OCI-LY7 (cell line): ENCODE measurements at regions not wholly inside any gene's neighbourhood (a gene's known extent, or its start where the extent isn't known, plus 50 kb on each side); places are given as distances from the start of the nearest gene placed in this dataset.
"Not testable (repeated sequence)": the region's sequence is repeated elsewhere in the genome, so short reads cannot be mapped to it uniquely, and the experiment has no call there.

Source experiments
- BruUV-seq: library from RNA; stranded (reverse); fragments of 400-500 nt; replicated peaks from 2 replicates; lab custom pipeline; 2021; lab: Mats Ljungman, UMichigan
- CTCF ChIA-PET: fragments of 300-600 bp; sonication (Branson Sonifier 250); formaldehyde crosslinking; loops from one replicate; lab custom pipeline; 2022; ENCODE audit warnings: antibody characterized with exemption; ENCODE audit not compliant: unreplicated experiment; lab: Charles Lee
- POLR2A ChIA-PET: fragments of 300-600 bp; sonication (Branson Sonifier 250); formaldehyde crosslinking; loops from one replicate; lab custom pipeline; 2022; ENCODE audit warnings: antibody characterized with exemption; lab: Charles Lee
- DNase-seq: peaks from one replicate; pipeline ENCODE4 v3.0.0-alpha.2; 2015; ENCODE audit warnings: low spot score
- H2AFZ ChIP-seq: fragments of 200-600 bp; sonication (generic), shearing (Covaris generic); 2 replicates; pipeline ENCODE4 v1.6.1; 2014; ENCODE audit warnings: mild to moderate bottlenecking, antibody characterized with exemption, low read length, moderate library complexity
- H3K27ac ChIP-seq: fragments of 200-600 bp; sonication (generic); 2 replicates; pipeline ENCODE4 v1.5.1; 2014; ENCODE audit warnings: mixed run types, low read depth, mild to moderate bottlenecking, moderate library complexity, low read length, inconsistent platforms; ENCODE audit not compliant: poor library complexity, severe bottlenecking
- H3K36me3 ChIP-seq: fragments of 200-600 bp; sonication (generic); 2 replicates; pipeline ENCODE4 v1.6.1; 2014; ENCODE audit warnings: mild to moderate bottlenecking, antibody characterized with exemption, low read length, moderate library complexity, mixed read lengths; ENCODE audit not compliant: insufficient read depth
- H3K4me1 ChIP-seq: fragments of 200-600 bp; sonication (generic); 2 replicates; pipeline ENCODE4 v1.5.1; 2014; ENCODE audit warnings: mild to moderate bottlenecking, low read length; ENCODE audit not compliant: insufficient read depth, poor library complexity, severe bottlenecking
- H3K4me2 ChIP-seq: fragments of 200-600 bp; sonication (generic); 2 replicates; pipeline ENCODE4 v1.6.1; 2014; ENCODE audit warnings: mild to moderate bottlenecking, low read length
- H3K4me3 ChIP-seq: fragments of 200-600 bp; sonication (generic); 2 replicates; pipeline ENCODE4 v1.5.1; 2014; ENCODE audit warnings: mild to moderate bottlenecking, low read depth, low read length; ENCODE audit not compliant: poor library complexity, severe bottlenecking
- H3K79me2 ChIP-seq: fragments of 200-600 bp; sonication (generic); 2 replicates; pipeline ENCODE4 v1.6.1; 2016; ENCODE audit warnings: low read depth, mild to moderate bottlenecking, low read length, moderate library complexity, mixed read lengths; ENCODE audit not compliant: insufficient read depth
- H3K9me2 ChIP-seq: fragments of 200-600 bp; sonication (generic); 2 replicates; pipeline ENCODE4 v1.6.1; 2016; ENCODE audit warnings: mild to moderate bottlenecking, low read length, mixed read lengths; ENCODE audit not compliant: insufficient read depth
- H3K9me3 ChIP-seq: fragments of 200-600 bp; sonication (generic); 2 replicates; pipeline ENCODE4 v1.6.1; 2014; ENCODE audit warnings: mild to moderate bottlenecking, mixed run types, low read length, mixed read lengths
- H4K20me1 ChIP-seq: fragments of 200-600 bp; sonication (generic); 2 replicates; pipeline ENCODE4 v1.6.1; 2014; ENCODE audit warnings: mild to moderate bottlenecking, antibody characterized with exemption, low read length, moderate library complexity, mixed read lengths; ENCODE audit not compliant: insufficient read depth
- CTCF ChIP-seq: fragments of 200-600 bp; sonication (generic); conservative IDR thresholded peaks from 2 replicates; pipeline ENCODE4 v1.5.1; 2014; ENCODE audit warnings: mild to moderate bottlenecking, antibody characterized with exemption, low read length, moderate library complexity, mixed read lengths
- EZH2phosphoT487 ChIP-seq: fragments of 200-600 bp; sonication (generic); IDR thresholded peaks from 2 replicates; pipeline ENCODE4 v1.6.1; 2018; ENCODE audit warnings: low read depth, borderline replicate concordance, mild to moderate bottlenecking, mixed run types, antibody characterized with exemption, low read length, moderate library complexity, mixed read lengths
- intact Hi-C: fragments of 100-400 bp; cut with micrococcal nuclease; formaldehyde crosslinking; loops from one replicate; pipeline ENCODE4 v1.10.0; 2022; ENCODE audit not compliant: unreplicated experiment

GRCh38 chr11:115636753-115637527 is 132.7 kb upstream of the CADM1 start:
- no peaks in the 10 kb centered on the region for H3K9me3 ChIP-seq
- no peak for TF ChIP-seq CTCF
- TF ChIP-seq EZH2phosphoT487: no peak
- no peak overlapping the region for H3K4me2 ChIP-seq
- intact Hi-C loops: no loop called here
- no peaks in the 10 kb centered on the region for H3K36me3 ChIP-seq
- ChIA-PET CTCF (no interaction called here), POLR2A (no interaction called here)
- H3K27ac ChIP-seq: no peak overlapping the region
- H3K4me3 ChIP-seq: no peak overlapping the region
- H3K79me2 ChIP-seq: no peaks in the 10 kb centered on the region
- no TSS peak for BruUV-seq
- no peak for DNase-seq
- no peaks in the 10 kb centered on the region for H3K4me1 ChIP-seq
- H3K9me2 ChIP-seq: no peaks in the 10 kb centered on the region
- no peaks in the 10 kb centered on the region for H4K20me1 ChIP-seq
- H2AFZ ChIP-seq: no peak overlapping the region

GRCh38 chr11:115633977-115634376 is 129.8 kb upstream of the CADM1 start:
- H4K20me1 ChIP-seq, DNase-seq, H3K27ac ChIP-seq, H3K9me2 ChIP-seq, H3K9me3 ChIP-seq, H2AFZ ChIP-seq, H3K4me1 ChIP-seq, H3K36me3 ChIP-seq, POLR2A ChIA-PET, H3K4me2 ChIP-seq, CTCF ChIA-PET, H3K79me2 ChIP-seq, intact Hi-C loops, BruUV-seq, H3K4me3 ChIP-seq: not testable (repeated sequence)

GRCh38 chr11:115632061-115632460 is 127.8 kb upstream of the CADM1 start:
- no peaks in the 10 kb centered on the region for H3K36me3 ChIP-seq
- H3K4me1 ChIP-seq: no peaks in the 10 kb centered on the region
- intact Hi-C loops: no loop called here
- H2AFZ ChIP-seq: no peak overlapping the region
- CTCF ChIA-PET: no interaction called here
- no peak overlapping the region for H3K4me3 ChIP-seq
- DNase-seq: no peak
- H3K9me2 ChIP-seq: no peaks in the 10 kb centered on the region
- TF ChIP-seq EZH2phosphoT487: no peak
- no peak for TF ChIP-seq CTCF
- H4K20me1 ChIP-seq: no peaks in the 10 kb centered on the region
- no peak overlapping the region for H3K27ac ChIP-seq
- POLR2A ChIA-PET: interaction anchor here (0.6 kb wide), 3 partner anchors 101 to 1077 kb away, joined by 3 read pairs; no protein-coding TSS in a partner anchor
- no peak overlapping the region for H3K4me2 ChIP-seq
- BruUV-seq: no TSS peak
- no peaks in the 10 kb centered on the region for H3K79me2 ChIP-seq
- H3K9me3 ChIP-seq: no peaks in the 10 kb centered on the region
